ENCODE measurements at regions not wholly inside any gene's neighbourhood (a gene's known extent, or its start where the extent isn't known, plus 50 kb on each side); places are given as distances from the start of the nearest gene placed in this dataset.

GRCh38 chr7:156218544-156219306 is 406.5 kb upstream of the SHH start:
- intact Hi-C loops (cut with micrococcal nuclease; ENCODE audit: unreplicated experiment), result no loop called here

GRCh38 chr7:156217803-156218202 is 405.5 kb upstream of the SHH start:
- Histone ChIP-seq H3K4me1 (ENCODE audit: insufficient read depth, low read length, poor library complexity, severe bottlenecking) (no peaks in the 10 kb centered on the region), H3K27me3 (replicated peaks; ENCODE audit: insufficient read depth, low read depth, low read length, poor library complexity) (peaks cover 89% of the 10 kb centered on the region), H3K9me3 (ENCODE audit: low read depth, low read length, poor library complexity, severe bottlenecking) (no peaks in the 10 kb centered on the region), H3K4me3 (ENCODE audit: low read depth, low read length, poor library complexity, severe bottlenecking) (no peak overlapping the region), H3K27ac (ENCODE audit: low read depth, low read length, poor library complexity, severe bottlenecking) (no peak overlapping the region), H3K36me3 (ENCODE audit: insufficient read depth, low read length, poor library complexity, severe bottlenecking) (no peaks in the 10 kb centered on the region)
- ChIA-PET POLR2A (ENCODE audit: low non-redundant PET) (no interaction called here), CTCF (no interaction called here)
- no peak for TF ChIP-seq EZH2 (IDR thresholded peaks at IDR 0.05; ENCODE audit: borderline replicate concordance, low read depth, low read length, poor library complexity, severe bottlenecking)
- TF ChIP-seq CTCF (conservative IDR thresholded peaks at IDR 0.05; ENCODE audit: low read depth, low read length), result no peak
- no TSS peak for BruUV-seq (replicated peaks)
- intact Hi-C loops (cut with micrococcal nuclease; ENCODE audit: unreplicated experiment), result no loop called here
- DNase-seq (ENCODE audit: low spot score), result no peak

More at GRCh38 chr7:156218544-156219306, 406.5 kb upstream of the SHH start:
- Histone ChIP-seq H3K4me3 (ENCODE audit: low read depth, low read length, poor library complexity, severe bottlenecking) (no peak overlapping the region), H3K4me1 (ENCODE audit: insufficient read depth, low read length, poor library complexity, severe bottlenecking) (no peaks in the 10 kb centered on the region), H3K9me3 (ENCODE audit: low read depth, low read length, poor library complexity, severe bottlenecking) (no peaks in the 10 kb centered on the region), H3K27ac (ENCODE audit: low read depth, low read length, poor library complexity, severe bottlenecking) (no peak overlapping the region), H3K36me3 (ENCODE audit: insufficient read depth, low read length, poor library complexity, severe bottlenecking) (no peaks in the 10 kb centered on the region), H3K27me3 (replicated peaks; ENCODE audit: insufficient read depth, low read depth, low read length, poor library complexity) (peaks cover 92% of the 10 kb centered on the region)
- TF ChIP-seq CTCF (conservative IDR thresholded peaks at IDR 0.05; ENCODE audit: low read depth, low read length), result no peak
- no peak for TF ChIP-seq EZH2 (IDR thresholded peaks at IDR 0.05; ENCODE audit: borderline replicate concordance, low read depth, low read length, poor library complexity, severe bottlenecking)
- ChIA-PET CTCF (no interaction called here), POLR2A (ENCODE audit: low non-redundant PET) (no interaction called here)
- no TSS peak for BruUV-seq (replicated peaks)
- DNase-seq (ENCODE audit: low spot score), result no peak

GRCh38 chr7:156209087-156209486 is 396.8 kb upstream of the SHH start:
- CTCF ChIA-PET, result no interaction called here
- Histone ChIP-seq H3K4me3 (ENCODE audit: low read depth, low read length, poor library complexity, severe bottlenecking) (no peak overlapping the region), H3K9me3 (ENCODE audit: low read depth, low read length, poor library complexity, severe bottlenecking) (no peaks in the 10 kb centered on the region), H3K27me3 (replicated peaks; ENCODE audit: insufficient read depth, low read depth, low read length, poor library complexity) (peaks cover 86% of the 10 kb centered on the region), H3K27ac (ENCODE audit: low read depth, low read length, poor library complexity, severe bottlenecking) (no peak overlapping the region), H3K36me3 (ENCODE audit: insufficient read depth, low read length, poor library complexity, severe bottlenecking) (no peaks in the 10 kb centered on the region), H3K4me1 (ENCODE audit: insufficient read depth, low read length, poor library complexity, severe bottlenecking) (no peaks in the 10 kb centered on the region)
- intact Hi-C loops (cut with micrococcal nuclease; ENCODE audit: unreplicated experiment), result no loop called here
- POLR2A ChIA-PET (ENCODE audit: low non-redundant PET), result no interaction called here
- no peak for DNase-seq (ENCODE audit: low spot score)
- TF ChIP-seq EZH2 (IDR thresholded peaks at IDR 0.05; ENCODE audit: borderline replicate concordance, low read depth, low read length, poor library complexity, severe bottlenecking) (no peak), CTCF (conservative IDR thresholded peaks at IDR 0.05; ENCODE audit: low read depth, low read length) (no peak)
- no TSS peak for BruUV-seq (replicated peaks)
